Keratinocyte (primary cell): ENCODE measurements at regions not wholly inside any gene's neighbourhood (a gene's known extent, or its start where the extent isn't known, plus 50 kb on each side); places are given as distances from the start of the nearest gene placed in this dataset.

Experiments used
- DNase-seq: peaks from one replicate; pipeline ENCODE4 v3.0.0-alpha.2; 2011; ENCODE audit warnings: low read depth, missing footprints, low spot score
- FAIRE-seq: peaks from 2 replicates; lab custom pipeline; 2011; peaks lifted over from hg19 to GRCh38; lab: Jason Lieb, UNC
- H2AFZ ChIP-seq: 2 replicates; pipeline ENCODE4 v1.6.0; 2012; ENCODE audit warnings: low read length, control low read depth, inconsistent platforms; ENCODE audit not compliant: control insufficient read depth
- H3K27ac ChIP-seq: 2 replicates; pipeline ENCODE4 v1.5.1; 2011; ENCODE audit warnings: low read length; ENCODE audit not compliant: control insufficient read depth, insufficient read depth
- H3K27me3 ChIP-seq: 3 replicates; pipeline ENCODE4 v1.6.0; 2011; ENCODE audit warnings: low read length; ENCODE audit not compliant: control insufficient read depth, insufficient read depth; ENCODE audit errors: extremely low read depth
- H3K36me3 ChIP-seq, 2 experiments: 2 replicates in 1 of 2; 3 replicates in 1 of 2; pipeline ENCODE4 v1.5.1; 2011; ENCODE audit warnings: low read length in 2 of 2, mild to moderate bottlenecking in 1 of 2; ENCODE audit not compliant: control insufficient read depth in 2 of 2, insufficient read depth in 2 of 2; ENCODE audit errors: extremely low read depth in 1 of 2
- H3K4me1 ChIP-seq: 3 replicates; pipeline ENCODE4 v1.5.1; 2011; ENCODE audit warnings: low read length; ENCODE audit not compliant: control insufficient read depth, insufficient read depth; ENCODE audit errors: extremely low read depth
- H3K4me2 ChIP-seq: 3 replicates; pipeline ENCODE4 v1.6.0; 2011; ENCODE audit warnings: low read depth, low read length; ENCODE audit not compliant: control insufficient read depth, insufficient read depth; ENCODE audit errors: extremely low read depth
- H3K4me3 ChIP-seq, 3 experiments: fragments of 200-600 bp in 1 of 3; sonication (generic) in 1 of 3; 2 replicates in 2 of 3; 3 replicates in 1 of 3; pipeline ENCODE4 v1.5.1; 2011 to 2016; ENCODE audit warnings: low read length in 3 of 3, mild to moderate bottlenecking in 3 of 3, control low read depth in 2 of 3, inconsistent platforms in 1 of 3, low read depth in 1 of 3, mixed read lengths in 1 of 3, mixed run types in 1 of 3, moderate library complexity in 1 of 3; ENCODE audit not compliant: control insufficient read depth in 2 of 3, insufficient read depth in 2 of 3; ENCODE audit errors: extremely low read depth in 1 of 3
- H3K79me2 ChIP-seq: 2 replicates; pipeline ENCODE4 v1.6.0; 2012; ENCODE audit warnings: low read length; ENCODE audit not compliant: control insufficient read depth, insufficient read depth
- H3K9ac ChIP-seq: 3 replicates; pipeline ENCODE4 v1.6.0; 2011; ENCODE audit warnings: low read length; ENCODE audit not compliant: control insufficient read depth, insufficient read depth; ENCODE audit errors: extremely low read depth
- H3K9me1 ChIP-seq: 3 replicates; pipeline ENCODE4 v1.6.0; 2011; ENCODE audit warnings: low read length; ENCODE audit not compliant: control insufficient read depth, insufficient read depth; ENCODE audit errors: extremely low read depth
- H3K9me3 ChIP-seq: 2 replicates; pipeline ENCODE4 v1.5.1; 2012; ENCODE audit warnings: low read depth, low read length; ENCODE audit not compliant: control insufficient read depth
- H4K20me1 ChIP-seq: 3 replicates; pipeline ENCODE4 v1.6.0; 2011; ENCODE audit warnings: low read length; ENCODE audit not compliant: control insufficient read depth, insufficient read depth; ENCODE audit errors: extremely low read depth
- EZH2 ChIP-seq: IDR thresholded peaks from one replicate; pipeline ENCODE4 v1.6.1; 2012; ENCODE audit warnings: inconsistent platforms, mild to moderate bottlenecking, low read length, moderate library complexity
- dilution Hi-C: fragments of 300-500 bp; cut with MboI; formaldehyde crosslinking; loops from one replicate; pipeline ENCODE4 v1.7.0; 2020; ENCODE audit warnings: low sequenced_read_pairs; ENCODE audit not compliant: extremely low pct_ligation_motif_present
- TF ChIP-seq, protein P1 (sequence below), 3 experiments: IDR thresholded peaks in 1 of 3; conservative IDR thresholded peaks in 1 of 3; optimal IDR thresholded peaks in 1 of 3; 2 replicates in 2 of 3; 3 replicates in 1 of 3; pipeline versions ENCODE3 to v1.5.1; 2011; ENCODE audit warnings: low read length in 3 of 3, mild to moderate bottlenecking in 3 of 3, moderate library complexity in 2 of 3, control low read depth in 1 of 3, inconsistent platforms in 1 of 3; ENCODE audit not compliant: insufficient read depth in 2 of 3; ENCODE audit errors: extremely low read depth in 1 of 3

DNA sequence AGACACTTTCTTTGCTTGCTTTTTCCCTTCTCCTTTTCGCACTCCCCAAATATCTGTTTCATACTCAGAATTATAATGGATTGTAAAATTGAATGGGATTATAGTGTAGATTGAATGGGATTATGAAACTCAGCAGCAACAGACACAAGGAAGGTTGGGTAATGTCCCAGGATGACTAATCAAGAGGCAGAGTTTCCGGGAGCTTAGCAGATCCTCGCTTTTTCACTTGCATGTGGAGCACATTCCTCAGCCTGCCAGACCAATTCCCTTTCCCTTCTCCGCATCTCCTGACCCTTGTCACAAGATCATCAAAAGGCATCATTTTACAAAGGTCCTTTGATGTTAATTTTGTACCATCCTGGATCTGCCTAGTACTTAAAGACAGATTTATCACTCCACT, 55.1 kb upstream of the SLC1A1 start:
- H3K27me3 ChIP-seq = no peaks in the 10 kb centered on the region
- FAIRE-seq = no peak
- H3K9me1 ChIP-seq = no peaks in the 10 kb centered on the region
- H2AFZ ChIP-seq = no peak overlapping the region
- dilution Hi-C loops = no loop called here
- H3K79me2 ChIP-seq = no peaks in the 10 kb centered on the region
- no peaks in the 10 kb centered on the region for H3K36me3 ChIP-seq
- no peak for DNase-seq
- H3K9ac ChIP-seq = no peak overlapping the region
- no peak overlapping the region for H3K4me2 ChIP-seq
- no peak for TF ChIP-seq EZH2
- TF ChIP-seq, protein P1, sequence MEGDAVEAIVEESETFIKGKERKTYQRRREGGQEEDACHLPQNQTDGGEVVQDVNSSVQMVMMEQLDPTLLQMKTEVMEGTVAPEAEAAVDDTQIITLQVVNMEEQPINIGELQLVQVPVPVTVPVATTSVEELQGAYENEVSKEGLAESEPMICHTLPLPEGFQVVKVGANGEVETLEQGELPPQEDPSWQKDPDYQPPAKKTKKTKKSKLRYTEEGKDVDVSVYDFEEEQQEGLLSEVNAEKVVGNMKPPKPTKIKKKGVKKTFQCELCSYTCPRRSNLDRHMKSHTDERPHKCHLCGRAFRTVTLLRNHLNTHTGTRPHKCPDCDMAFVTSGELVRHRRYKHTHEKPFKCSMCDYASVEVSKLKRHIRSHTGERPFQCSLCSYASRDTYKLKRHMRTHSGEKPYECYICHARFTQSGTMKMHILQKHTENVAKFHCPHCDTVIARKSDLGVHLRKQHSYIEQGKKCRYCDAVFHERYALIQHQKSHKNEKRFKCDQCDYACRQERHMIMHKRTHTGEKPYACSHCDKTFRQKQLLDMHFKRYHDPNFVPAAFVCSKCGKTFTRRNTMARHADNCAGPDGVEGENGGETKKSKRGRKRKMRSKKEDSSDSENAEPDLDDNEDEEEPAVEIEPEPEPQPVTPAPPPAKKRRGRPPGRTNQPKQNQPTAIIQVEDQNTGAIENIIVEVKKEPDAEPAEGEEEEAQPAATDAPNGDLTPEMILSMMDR (optimal IDR thresholded peaks at IDR 0.05 in 1 of 3, IDR thresholded peaks at IDR 0.05 in 1 of 3, conservative IDR thresholded peaks at IDR 0.05 in 1 of 3; ENCODE audit: extremely low read depth in 1 of 3, insufficient read depth in 2 of 3, low read length in 3 of 3) = no peak
- H3K27ac ChIP-seq = no peak overlapping the region
- H3K4me1 ChIP-seq = no peaks in the 10 kb centered on the region
- no peak overlapping the region for H3K4me3 ChIP-seq
- H3K9me3 ChIP-seq = no peaks in the 10 kb centered on the region
- no peaks in the 10 kb centered on the region for H4K20me1 ChIP-seq

GRCh38 chr9:4433379-4433778, 56.9 kb upstream of the SLC1A1 start:
- no peak overlapping the region for H2AFZ ChIP-seq
- DNase-seq = no peak
- H3K27me3 ChIP-seq = no peaks in the 10 kb centered on the region
- dilution Hi-C loops = no loop called here
- no peaks in the 10 kb centered on the region for H3K9me3 ChIP-seq
- no peaks in the 10 kb centered on the region for H3K79me2 ChIP-seq
- H3K27ac ChIP-seq = no peak overlapping the region
- no peaks in the 10 kb centered on the region for H4K20me1 ChIP-seq
- no peak overlapping the region for H3K4me3 ChIP-seq
- TF ChIP-seq, protein P1 (optimal IDR thresholded peaks at IDR 0.05 in 1 of 3, IDR thresholded peaks at IDR 0.05 in 1 of 3, conservative IDR thresholded peaks at IDR 0.05 in 1 of 3; ENCODE audit: extremely low read depth in 1 of 3, insufficient read depth in 2 of 3, low read length in 3 of 3) = no peak
- no peak for TF ChIP-seq EZH2
- FAIRE-seq = no peak
- no peak overlapping the region for H3K9ac ChIP-seq
- H3K36me3 ChIP-seq = no peaks in the 10 kb centered on the region
- no peaks in the 10 kb centered on the region for H3K9me1 ChIP-seq
- H3K4me1 ChIP-seq = no peaks in the 10 kb centered on the region
- no peak overlapping the region for H3K4me2 ChIP-seq
